ENCODE measurements at regions not wholly inside any gene's neighbourhood (a gene's known extent, or its start where the extent isn't known, plus 50 kb on each side); places are given as distances from the start of the nearest gene placed in this dataset.
A peak's percentile ranks its signal among the peaks of the same experiment; 100 is the strongest.
"Not testable (repeated sequence)": the region's sequence is repeated elsewhere in the genome, so short reads cannot be mapped to it uniquely, and the experiment has no call there.

DNA sequence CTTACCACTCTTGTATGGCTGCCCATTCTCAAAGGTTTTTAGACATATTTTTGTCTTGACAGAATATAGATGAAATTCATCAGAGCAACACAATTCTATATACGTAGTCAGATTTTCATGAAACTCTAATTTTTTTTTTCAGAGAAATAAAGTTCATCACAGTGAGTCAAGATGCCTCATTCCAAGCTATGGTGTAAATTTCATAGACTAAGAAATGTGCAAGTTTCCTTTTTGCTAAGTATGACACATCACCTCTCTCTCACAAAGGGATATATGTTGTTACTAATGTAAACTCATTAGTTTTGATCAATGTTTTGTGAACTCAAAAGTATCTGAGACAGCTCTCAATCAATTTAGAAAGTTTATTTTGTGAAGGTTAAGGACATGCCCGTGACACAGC lies 60.4 kb upstream of the ATXN3L start:
- Histone ChIP-seq H3K4me1 (peaks cover 0 to 11% (median 2%) of the 10 kb centered on the region in 4 donors), H3K9me3 (no peaks in the 10 kb centered on the region), H3K27me3 (no peaks in the 10 kb centered on the region), H3K4me3 (no peak overlapping the region), H3K27ac (no peak overlapping the region), H3K36me3 (no peaks in the 10 kb centered on the region)
- TF ChIP-seq, protein P1, sequence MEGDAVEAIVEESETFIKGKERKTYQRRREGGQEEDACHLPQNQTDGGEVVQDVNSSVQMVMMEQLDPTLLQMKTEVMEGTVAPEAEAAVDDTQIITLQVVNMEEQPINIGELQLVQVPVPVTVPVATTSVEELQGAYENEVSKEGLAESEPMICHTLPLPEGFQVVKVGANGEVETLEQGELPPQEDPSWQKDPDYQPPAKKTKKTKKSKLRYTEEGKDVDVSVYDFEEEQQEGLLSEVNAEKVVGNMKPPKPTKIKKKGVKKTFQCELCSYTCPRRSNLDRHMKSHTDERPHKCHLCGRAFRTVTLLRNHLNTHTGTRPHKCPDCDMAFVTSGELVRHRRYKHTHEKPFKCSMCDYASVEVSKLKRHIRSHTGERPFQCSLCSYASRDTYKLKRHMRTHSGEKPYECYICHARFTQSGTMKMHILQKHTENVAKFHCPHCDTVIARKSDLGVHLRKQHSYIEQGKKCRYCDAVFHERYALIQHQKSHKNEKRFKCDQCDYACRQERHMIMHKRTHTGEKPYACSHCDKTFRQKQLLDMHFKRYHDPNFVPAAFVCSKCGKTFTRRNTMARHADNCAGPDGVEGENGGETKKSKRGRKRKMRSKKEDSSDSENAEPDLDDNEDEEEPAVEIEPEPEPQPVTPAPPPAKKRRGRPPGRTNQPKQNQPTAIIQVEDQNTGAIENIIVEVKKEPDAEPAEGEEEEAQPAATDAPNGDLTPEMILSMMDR (IDR thresholded peaks at IDR 0.05) = no peak
- no peak for DNase-seq
- intact Hi-C loops (cut with DNase I; ENCODE audit: low total_unique reads) = no loop called here

DNA sequence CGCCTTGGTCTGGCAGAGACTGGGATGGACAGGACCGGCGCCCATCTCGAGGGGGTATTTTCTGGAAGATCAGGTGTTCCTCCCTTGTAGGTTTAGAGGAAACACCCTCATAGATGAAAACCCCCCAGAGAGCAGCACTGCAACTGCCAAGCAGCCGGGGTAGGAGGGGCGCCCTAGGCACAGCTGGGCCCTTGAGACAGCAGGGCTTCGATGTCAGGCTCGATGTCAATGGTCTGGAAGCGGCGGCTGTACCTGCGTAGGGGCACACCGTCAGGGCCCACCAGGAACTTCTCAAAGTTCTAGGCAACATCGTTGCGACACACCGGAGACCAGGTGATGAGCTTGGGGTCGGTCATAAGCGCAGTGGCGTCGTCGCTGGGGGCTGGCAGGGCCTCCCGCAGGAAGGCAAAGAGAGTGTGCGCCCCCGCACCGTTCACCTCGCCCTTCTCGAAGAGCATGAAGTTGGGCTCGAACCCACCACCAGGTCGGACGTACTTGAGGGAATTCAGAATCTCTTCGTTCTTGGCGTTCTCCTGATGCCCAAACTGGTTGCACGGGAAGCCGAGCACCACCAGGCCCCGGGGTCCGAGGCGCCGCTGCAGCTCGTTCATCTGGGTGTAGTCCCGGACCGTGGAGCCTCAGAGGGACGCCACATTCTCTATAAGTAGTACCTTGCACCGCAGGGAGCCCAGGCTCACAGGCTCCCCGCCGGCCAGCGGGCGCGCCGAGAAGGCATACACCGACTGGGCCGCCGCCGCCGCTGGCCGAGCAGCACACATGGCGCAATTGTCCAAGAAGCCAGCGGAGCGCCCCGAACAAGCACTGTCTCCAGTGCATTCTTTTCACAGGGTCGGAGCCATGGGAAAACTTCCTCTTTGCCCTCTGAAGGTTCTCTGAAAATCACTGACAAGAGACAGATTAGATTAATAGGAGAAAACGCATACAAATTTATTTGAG lies 59.0 kb upstream of the ATXN3L start:
- H3K9me3 ChIP-seq; H3K36me3 ChIP-seq; intact Hi-C loops (cut with DNase I; ENCODE audit: low total_unique reads); H3K4me3 ChIP-seq; H3K27ac ChIP-seq; H3K27me3 ChIP-seq: not testable (repeated sequence)
- peaks cover 0 to 18% (median 4%) of the 10 kb centered on the region in 4 donors for H3K4me1 ChIP-seq
- DNase-seq = peak in 1 of 2 donors; percentile 69

DNA sequence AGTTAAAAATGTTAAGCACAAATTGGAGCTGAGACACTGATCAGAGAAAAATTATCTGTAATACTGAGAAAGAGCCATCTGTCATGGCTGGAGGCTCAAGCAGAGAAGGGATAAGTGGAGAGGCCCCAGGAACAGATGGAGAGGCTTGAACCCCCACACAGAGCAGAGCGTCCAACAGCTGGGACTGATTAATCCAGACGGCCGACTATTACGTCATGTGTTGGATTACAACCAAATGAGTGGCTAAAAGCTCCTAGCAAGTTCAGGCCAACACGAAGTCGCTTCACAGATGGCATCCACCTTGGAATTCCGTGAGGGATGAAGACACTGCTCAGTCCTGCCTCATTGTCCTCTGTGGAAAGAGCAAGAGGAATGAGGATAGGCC lies 57.7 kb upstream of the ATXN3L start:
- Histone ChIP-seq H3K27me3 (no peaks in the 10 kb centered on the region), H3K4me1 (peaks cover 0 to 24% (median 4%) of the 10 kb centered on the region in 4 donors), H3K27ac (peak overlapping the region; percentile 44 to 61), H3K36me3 (no peaks in the 10 kb centered on the region), H3K4me3 (no peak overlapping the region), H3K9me3 (no peaks in the 10 kb centered on the region)
- DNase-seq = no peak
- TF ChIP-seq, protein P1 (IDR thresholded peaks at IDR 0.05) = no peak
- intact Hi-C loops (cut with DNase I; ENCODE audit: low total_unique reads) = no loop called here

DNA sequence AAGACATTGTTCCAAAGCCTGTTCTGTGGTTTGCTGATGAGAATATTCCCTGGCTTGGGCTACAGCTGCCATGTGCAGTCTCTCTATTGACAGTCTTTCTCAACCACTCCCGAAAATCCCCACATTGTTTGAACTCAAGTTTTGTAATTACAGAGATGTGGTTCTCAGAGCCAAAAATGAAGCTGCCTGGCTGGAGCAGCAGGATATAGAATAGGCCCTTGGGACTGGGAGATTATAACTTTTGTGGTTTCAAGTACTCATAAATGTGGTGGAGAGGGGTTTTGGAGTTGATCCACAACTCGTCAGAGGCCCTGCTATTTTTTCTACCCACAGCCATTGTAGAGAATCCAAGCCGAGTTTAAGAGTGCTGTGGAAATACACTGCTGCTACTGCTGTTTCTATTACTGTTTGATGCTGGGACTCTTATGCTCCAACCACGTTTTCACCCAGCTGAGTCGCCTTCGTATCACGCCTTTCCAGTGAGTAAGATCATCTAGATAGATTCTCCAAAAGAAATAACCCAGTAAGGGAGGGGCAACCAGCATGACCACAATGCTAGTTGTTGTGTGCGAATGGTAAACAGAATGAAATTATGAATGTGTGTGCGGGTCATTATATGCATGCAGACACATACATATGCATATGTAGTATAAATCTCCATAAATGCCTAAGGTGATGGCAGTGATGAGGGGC lies 57.1 kb upstream of the ATXN3L start:
- no peak for DNase-seq
- TF ChIP-seq, protein P1 (IDR thresholded peaks at IDR 0.05) = no peak
- Histone ChIP-seq H3K9me3 (no peaks in the 10 kb centered on the region), H3K36me3 (no peaks in the 10 kb centered on the region), H3K27ac (peak overlapping the region; percentile 44 to 61), H3K4me3 (no peak overlapping the region), H3K4me1 (peaks cover 0 to 25% (median 4%) of the 10 kb centered on the region in 4 donors), H3K27me3 (no peaks in the 10 kb centered on the region)
- intact Hi-C loops (cut with DNase I; ENCODE audit: low total_unique reads) = no loop called here

DNA sequence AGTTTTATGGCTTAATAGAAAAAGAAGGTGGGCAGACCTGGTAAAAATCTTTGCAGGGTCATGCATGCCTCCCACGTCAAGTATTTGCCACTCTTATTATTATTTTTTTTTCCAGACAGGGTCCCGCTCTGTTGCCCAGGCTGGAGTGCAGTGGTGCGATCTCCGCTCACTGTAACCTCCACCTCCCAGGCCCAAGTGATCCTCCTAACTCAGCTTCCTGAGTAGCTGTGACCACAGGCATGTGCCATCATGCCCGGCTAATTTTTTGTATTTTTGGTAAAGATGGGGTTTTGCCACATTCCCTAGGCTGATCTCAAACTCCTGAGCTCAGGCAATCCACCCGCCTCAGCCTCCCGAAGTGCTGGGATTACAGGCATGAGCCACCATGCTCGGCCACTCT lies 55.7 kb upstream of the ATXN3L start:
- intact Hi-C loops (cut with DNase I; ENCODE audit: low total_unique reads); H3K4me3 ChIP-seq; H3K36me3 ChIP-seq; H3K27ac ChIP-seq; H3K27me3 ChIP-seq; DNase-seq; H3K9me3 ChIP-seq: not testable (repeated sequence)
- peaks cover 0 to 29% (median 4%) of the 10 kb centered on the region in 4 donors for H3K4me1 ChIP-seq

DNA sequence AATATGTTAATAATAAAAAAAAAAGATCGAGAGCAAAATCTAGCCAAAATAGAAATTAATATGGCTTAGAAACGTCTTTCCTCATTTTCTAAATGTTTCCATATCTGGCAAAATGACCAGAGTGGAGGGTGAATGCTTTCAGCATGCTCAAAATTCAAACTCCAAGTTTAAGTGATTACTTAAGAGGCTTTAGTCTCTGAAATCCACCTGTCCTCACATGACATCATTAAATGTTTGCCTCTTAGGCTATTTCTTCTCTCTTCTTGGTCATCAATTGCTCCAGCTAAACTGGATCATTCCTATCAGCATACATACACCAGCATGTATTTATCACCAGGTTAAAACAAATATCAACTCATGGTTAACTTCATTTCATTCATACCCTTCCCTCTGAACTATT lies 54.5 kb upstream of the ATXN3L start:
- H3K36me3 ChIP-seq = no peaks in the 10 kb centered on the region
- intact Hi-C loops (cut with DNase I; ENCODE audit: low total_unique reads) = no loop called here
- no peak overlapping the region for H3K4me3 ChIP-seq
- H3K27ac ChIP-seq = peak overlapping the region; percentile 47 to 50
- no peaks in the 10 kb centered on the region for H3K27me3 ChIP-seq
- no peaks in the 10 kb centered on the region for H3K9me3 ChIP-seq
- TF ChIP-seq, protein P1 (IDR thresholded peaks at IDR 0.05) = no peak
- H3K4me1 ChIP-seq = peaks cover 0 to 29% (median 4%) of the 10 kb centered on the region in 4 donors
- DNase-seq = no peak
